Aorta (tissue), 5 donors: ENCODE measurements at regions not wholly inside any gene's neighbourhood (a gene's known extent, or its start where the extent isn't known, plus 50 kb on each side); places are given as distances from the start of the nearest gene placed in this dataset.

ENCODE experiments used
- ATAC-seq: fragments of 200-7000 bp; cut with Tn5 transposase; one replicate; pipeline ENCODE4 v1.9.1; 2022; ENCODE audit warnings: moderate library complexity; ENCODE audit not compliant: low FRiP score
- DNase-seq, 2 donors: peaks; one replicate each; pipeline ENCODE4 v3.0.0-alpha.2; 2020
- H3K27ac ChIP-seq, 2 donors: one replicate each; pipeline ENCODE4 v1.5.1; 2013; ENCODE audit warnings: low read length in 2 of 2, mild to moderate bottlenecking in 2 of 2, moderate library complexity in 2 of 2, control low read depth in 1 of 2, inconsistent platforms in 1 of 2, low read depth in 1 of 2
- H3K27me3 ChIP-seq, 2 donors: one replicate each; pipeline ENCODE4 v1.6.1; 2013; ENCODE audit warnings: control low read depth in 1 of 2, low read length in 1 of 2, mild to moderate bottlenecking in 1 of 2, moderate library complexity in 1 of 2; ENCODE audit not compliant: insufficient read depth in 2 of 2, control insufficient read depth in 1 of 2
- H3K36me3 ChIP-seq, 2 donors: one replicate each; pipeline ENCODE4 v1.6.1; 2013; ENCODE audit warnings: control low read depth in 1 of 2, low read length in 1 of 2, mild to moderate bottlenecking in 1 of 2; ENCODE audit not compliant: insufficient read depth in 2 of 2, control insufficient read depth in 1 of 2
- H3K4me1 ChIP-seq, 2 donors: one replicate each; pipeline ENCODE4 v1.6.1; 2013; ENCODE audit warnings: low read length in 2 of 2, control low read depth in 1 of 2, mild to moderate bottlenecking in 1 of 2, moderate library complexity in 1 of 2; ENCODE audit not compliant: insufficient read depth in 2 of 2, control insufficient read depth in 1 of 2
- H3K4me3 ChIP-seq, 2 donors: one replicate each; pipeline ENCODE4 v1.5.1; 2013; ENCODE audit warnings: low read length in 2 of 2, control low read depth in 1 of 2, mild to moderate bottlenecking in 1 of 2
- H3K9me3 ChIP-seq: one replicate; pipeline ENCODE4 v1.6.1; 2013; ENCODE audit warnings: mild to moderate bottlenecking, low read length; ENCODE audit not compliant: control insufficient read depth
- WGBS, 2 donors: extraction: QIAGEN DNeasy Blood & Tissue Kit; methylation state at CpG; one replicate each; pipeline ENCODE4 v1.1.7; 2013; 5-methylcytosine and 5-hydroxymethylcytosine counted together
- intact Hi-C, 2 donors: fragments of 100-400 bp; cut with DNase I; formaldehyde crosslinking; loops; one replicate each; pipeline versions ENCODE4 v1.14.2 to v1.15.0; 2022
- donor health status: healthy with polysubstance abuse.
- donor health status: Bipolar disorder and iron deficiency.
- donor health status: DM: no; HTN: no; CAD: no.
- donor health status: DM: no; HTN: no; CAD: no.
- donor health status: DM: yes; HTN: yes; CAD: no.

GRCh38 chr11:30758012-30758411, 171.9 kb upstream of the MPPED2 start:
- ATAC-seq (no peak), DNase-seq (no peak)
- no peaks in the 10 kb centered on the region for H3K9me3 ChIP-seq
- WGBS, 2 donors, result 81 to 87% methylated on average over 3 of the region's 3 CpGs
- no peaks in the 10 kb centered on the region for H3K4me1 ChIP-seq
- no peak overlapping the region for H3K4me3 ChIP-seq
- H3K27me3 ChIP-seq, result no peaks in the 10 kb centered on the region
- intact Hi-C loops, result no loop called here
- H3K27ac ChIP-seq, result no peak overlapping the region
- H3K36me3 ChIP-seq, result no peaks in the 10 kb centered on the region

GRCh38 chr11:30753994-30754393, 167.8 kb upstream of the MPPED2 start:
- Histone ChIP-seq H3K4me3 (no peak overlapping the region), H3K27ac (no peak overlapping the region), H3K27me3 (no peaks in the 10 kb centered on the region), H3K9me3 (peaks cover 1% of the 10 kb centered on the region), H3K36me3 (no peaks in the 10 kb centered on the region), H3K4me1 (no peaks in the 10 kb centered on the region)
- DNase-seq (no peak), ATAC-seq (no peak)
- intact Hi-C loops, result no loop called here
- 41 to 48% methylated on average over 2 of the region's 2 CpGs for WGBS, 2 donors

- ATAC-seq (no peak), DNase-seq (no peak)
- Histone ChIP-seq H3K36me3 (no peaks in the 10 kb centered on the region), H3K9me3 (peaks cover 1% of the 10 kb centered on the region), H3K27me3 (no peaks in the 10 kb centered on the region), H3K27ac (no peak overlapping the region), H3K4me1 (no peaks in the 10 kb centered on the region), H3K4me3 (no peak overlapping the region)
- WGBS, 2 donors, result 93 to 95% methylated on average over 5 of the region's 5 CpGs
- intact Hi-C loops, result no loop called here
These were observed 167.4 kb upstream of the MPPED2 start for GRCh38 chr11:30753504-30753903.

- WGBS, 2 donors, result 88 to 90% methylated on average over 2 of the region's 2 CpGs
- Histone ChIP-seq H3K4me3 (no peak overlapping the region), H3K4me1 (no peaks in the 10 kb centered on the region), H3K27ac (no peak overlapping the region), H3K27me3 (no peaks in the 10 kb centered on the region), H3K9me3 (peaks cover 3% of the 10 kb centered on the region), H3K36me3 (no peaks in the 10 kb centered on the region)
- intact Hi-C loops, result no loop called here
- DNase-seq (no peak), ATAC-seq (no peak)
These were observed 163.1 kb upstream of the MPPED2 start for GRCh38 chr11:30749268-30749667.

- no peaks in the 10 kb centered on the region for H3K36me3 ChIP-seq
- DNase-seq (no peak), ATAC-seq (no peak)
- H3K4me3 ChIP-seq, result no peak overlapping the region
- H3K27ac ChIP-seq, result no peak overlapping the region
- H3K27me3 ChIP-seq, result no peaks in the 10 kb centered on the region
- no peaks in the 10 kb centered on the region for H3K9me3 ChIP-seq
- intact Hi-C loops, result no loop called here
- H3K4me1 ChIP-seq, result peaks cover 0 to 2% of the 10 kb centered on the region in 2 donors
- 88% methylated on average over 10 of the region's 10 CpGs for WGBS, 2 donors
These were observed 154.9 kb upstream of the MPPED2 start for GRCh38 chr11:30741039-30741550.

- Histone ChIP-seq H3K36me3 (no peaks in the 10 kb centered on the region), H3K4me3 (no peak overlapping the region), H3K27me3 (no peaks in the 10 kb centered on the region), H3K9me3 (no peaks in the 10 kb centered on the region), H3K4me1 (peaks cover 0 to 2% of the 10 kb centered on the region in 2 donors), H3K27ac (no peak overlapping the region)
- ATAC-seq, result no peak
- 2 to 10% methylated on average over 1 of the region's 1 CpG for WGBS, 2 donors
- intact Hi-C loops, result no loop called here
- no peak for DNase-seq
These were observed 153.9 kb upstream of the MPPED2 start for GRCh38 chr11:30740091-30740490.

GRCh38 chr11:30735946-30736345, 149.8 kb upstream of the MPPED2 start:
- no peak for DNase-seq
- H3K4me3 ChIP-seq, result no peak overlapping the region
- no peaks in the 10 kb centered on the region for H3K9me3 ChIP-seq
- no peak for ATAC-seq
- intact Hi-C loops, result loop anchor here in 1 of 2 donors (5.0 kb wide), 1 partner anchor 116 kb away; no protein-coding TSS in a partner anchor
- H3K36me3 ChIP-seq, result no peaks in the 10 kb centered on the region
- H3K4me1 ChIP-seq, result peaks cover 0 to 2% of the 10 kb centered on the region in 2 donors
- H3K27ac ChIP-seq, result no peak overlapping the region
- no peaks in the 10 kb centered on the region for H3K27me3 ChIP-seq

- ATAC-seq (no peak), DNase-seq (no peak)
- Histone ChIP-seq H3K4me1 (no peaks in the 10 kb centered on the region), H3K9me3 (no peaks in the 10 kb centered on the region), H3K36me3 (no peaks in the 10 kb centered on the region), H3K4me3 (no peak overlapping the region), H3K27ac (no peak overlapping the region), H3K27me3 (no peaks in the 10 kb centered on the region)
- intact Hi-C loops, result no loop called here
- 88 to 95% methylated on average over 1 of the region's 1 CpG for WGBS, 2 donors
These were observed 147.6 kb upstream of the MPPED2 start for GRCh38 chr11:30733748-30734147.

- no peaks in the 10 kb centered on the region for H3K27me3 ChIP-seq
- ATAC-seq, result no peak
- H3K9me3 ChIP-seq, result no peaks in the 10 kb centered on the region
- no peak overlapping the region for H3K27ac ChIP-seq
- WGBS, 2 donors, result 52 to 57% methylated on average over 1 of the region's 1 CpG
- no peaks in the 10 kb centered on the region for H3K36me3 ChIP-seq
- H3K4me3 ChIP-seq, result no peak overlapping the region
- intact Hi-C loops, result no loop called here
- no peak for DNase-seq
- no peaks in the 10 kb centered on the region for H3K4me1 ChIP-seq
These were observed 143.9 kb upstream of the MPPED2 start for GRCh38 chr11:30730011-30730410.
